Esophagus muscularis mucosa (tissue), 4 donors: ENCODE measurements at regions not wholly inside any gene's neighbourhood (a gene's known extent, or its start where the extent isn't known, plus 50 kb on each side); places are given as distances from the start of the nearest gene placed in this dataset.

Experiments
- DNase-seq: peaks from one replicate; pipeline ENCODE4 v3.0.0-alpha.2; 2017; ENCODE audit errors: extremely low spot score
- H3K27ac ChIP-seq, 4 donors: fragments of 200-600 bp; sonication (generic); replicated peaks in 1 of 4; 1 replicate in 3 of 4; 2 replicates in 1 of 4; pipeline ENCODE4 v1.5.1; 2016 to 2019; ENCODE audit warnings: mild to moderate bottlenecking in 1 of 4
- H3K27me3 ChIP-seq, 4 donors: fragments of 200-600 bp; sonication (generic); one replicate each; pipeline versions ENCODE4 v1.5.1 to v1.6.0; 2016 to 2019
- H3K36me3 ChIP-seq, 4 donors: fragments of 200-600 bp; sonication (generic); one replicate each; pipeline ENCODE4 v1.5.1; 2016 to 2019
- H3K4me1 ChIP-seq, 4 donors: fragments of 200-600 bp; sonication (generic); one replicate each; pipeline ENCODE4 v1.5.1; 2016 to 2019
- H3K4me3 ChIP-seq, 4 donors: fragments of 200-600 bp; sonication (generic); 1 replicate in 2 of 4; 2 replicates in 2 of 4; pipeline ENCODE4 v1.5.1; 2016 to 2019; ENCODE audit warnings: mild to moderate bottlenecking in 4 of 4, moderate library complexity in 1 of 4
- H3K9me3 ChIP-seq, 4 donors: fragments of 200-600 bp; sonication (generic); 1 replicate in 3 of 4; 2 replicates in 1 of 4; pipeline ENCODE4 v1.5.1; 2016 to 2019
- EP300 ChIP-seq: sonication (generic); formaldehyde crosslinking; IDR thresholded peaks from one replicate; pipeline ENCODE4 v1.6.1; 2017; ENCODE audit warnings: antibody characterized with exemption
- POLR2A ChIP-seq: fragments of 450-650 bp; IDR thresholded peaks from one replicate; pipeline ENCODE4 v1.6.1; 2017; ENCODE audit warnings: antibody characterized with exemption, moderate library complexity, mild to moderate bottlenecking, low read depth
- POLR2AphosphoS5 ChIP-seq, 2 donors: sonication (generic); formaldehyde crosslinking; IDR thresholded peaks; one replicate each; pipeline ENCODE4 v1.6.1; 2017; ENCODE audit warnings: antibody characterized with exemption in 2 of 2
- WGBS: methylation state at CpG from one replicate; pipeline ENCODE4 v1.1.5; 2018; 5-methylcytosine and 5-hydroxymethylcytosine counted together
- intact Hi-C: fragments of 100-400 bp; cut with DNase I; formaldehyde crosslinking; loops from one replicate; pipeline ENCODE4 v1.15.1; 2023
- TF ChIP-seq, protein P1 (sequence below), 3 experiments: fragments of 200-600 bp in 2 of 3; fragments of 450-650 bp in 1 of 3; sonication (generic) in 2 of 3; IDR thresholded peaks; one replicate each; pipeline ENCODE4 v1.5.1; 2017 to 2019; ENCODE audit warnings: antibody characterized with exemption in 3 of 3, mild to moderate bottlenecking in 2 of 3, moderate library complexity in 1 of 3

DNA sequence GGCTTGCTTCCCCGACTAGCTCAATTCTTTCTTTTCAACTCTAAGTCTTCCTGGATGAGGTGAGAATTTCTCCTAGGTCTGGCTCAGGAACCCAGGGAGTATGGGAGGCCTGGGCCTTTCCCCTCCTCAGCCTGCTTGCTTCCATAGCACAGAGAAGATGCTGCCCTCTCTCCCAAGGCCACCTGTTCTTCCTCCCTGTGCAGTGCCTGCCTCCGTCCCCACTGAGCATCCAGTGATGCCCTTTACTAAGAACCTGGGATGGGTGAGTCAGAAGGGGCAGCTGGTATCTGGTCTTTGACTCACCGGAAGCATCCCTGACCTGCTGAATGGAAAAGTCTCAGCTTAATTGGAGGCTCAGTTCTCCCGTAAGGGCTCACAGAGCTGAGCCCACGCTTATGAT is 607.9 kb downstream of the BUD13 start:
- intact Hi-C loops, result no loop called here
- TF ChIP-seq EP300 (no peak), POLR2AphosphoS5 (IDR thresholded peaks at IDR 0.05) (no peak), POLR2A (no peak)
- TF ChIP-seq, protein P1, sequence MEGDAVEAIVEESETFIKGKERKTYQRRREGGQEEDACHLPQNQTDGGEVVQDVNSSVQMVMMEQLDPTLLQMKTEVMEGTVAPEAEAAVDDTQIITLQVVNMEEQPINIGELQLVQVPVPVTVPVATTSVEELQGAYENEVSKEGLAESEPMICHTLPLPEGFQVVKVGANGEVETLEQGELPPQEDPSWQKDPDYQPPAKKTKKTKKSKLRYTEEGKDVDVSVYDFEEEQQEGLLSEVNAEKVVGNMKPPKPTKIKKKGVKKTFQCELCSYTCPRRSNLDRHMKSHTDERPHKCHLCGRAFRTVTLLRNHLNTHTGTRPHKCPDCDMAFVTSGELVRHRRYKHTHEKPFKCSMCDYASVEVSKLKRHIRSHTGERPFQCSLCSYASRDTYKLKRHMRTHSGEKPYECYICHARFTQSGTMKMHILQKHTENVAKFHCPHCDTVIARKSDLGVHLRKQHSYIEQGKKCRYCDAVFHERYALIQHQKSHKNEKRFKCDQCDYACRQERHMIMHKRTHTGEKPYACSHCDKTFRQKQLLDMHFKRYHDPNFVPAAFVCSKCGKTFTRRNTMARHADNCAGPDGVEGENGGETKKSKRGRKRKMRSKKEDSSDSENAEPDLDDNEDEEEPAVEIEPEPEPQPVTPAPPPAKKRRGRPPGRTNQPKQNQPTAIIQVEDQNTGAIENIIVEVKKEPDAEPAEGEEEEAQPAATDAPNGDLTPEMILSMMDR (IDR thresholded peaks at IDR 0.05), result no peak
- Histone ChIP-seq H3K4me3 (no peak overlapping the region), H3K36me3 (no peaks in the 10 kb centered on the region), H3K4me1 (no peaks in the 10 kb centered on the region), H3K9me3 (no peaks in the 10 kb centered on the region), H3K27ac (no peak overlapping the region), H3K27me3 (peaks cover 0 to 16% (median 0%) of the 10 kb centered on the region in 4 donors)
- 91% methylated on average over 5 of the region's 5 CpGs for WGBS
- DNase-seq, result peak; percentile 87

DNA sequence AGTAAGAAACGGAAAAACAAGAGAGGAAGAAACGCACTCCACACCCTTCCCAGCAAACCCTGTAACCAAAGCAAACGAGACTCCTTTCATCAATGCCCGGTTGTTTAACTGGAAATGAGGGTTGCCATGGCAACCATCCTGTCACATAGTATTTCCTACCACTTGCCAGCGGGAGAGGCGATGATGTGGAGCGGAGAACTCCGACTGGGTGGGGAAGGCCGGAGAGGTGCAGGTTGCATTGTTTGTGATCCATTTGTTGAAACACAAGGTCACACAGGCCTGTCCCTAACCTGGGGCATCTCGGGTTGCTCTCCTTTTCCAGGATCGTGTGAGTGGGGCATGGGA is 609.9 kb downstream of the BUD13 start:
- peaks cover 0 to 16% (median 0%) of the 10 kb centered on the region in 4 donors for H3K27me3 ChIP-seq
- no peak overlapping the region for H3K27ac ChIP-seq
- TF ChIP-seq POLR2AphosphoS5 (IDR thresholded peaks at IDR 0.05) (no peak), EP300 (no peak), POLR2A (no peak)
- TF ChIP-seq, protein P1 (IDR thresholded peaks at IDR 0.05), result no peak
- no peaks in the 10 kb centered on the region for H3K4me1 ChIP-seq
- WGBS, result 46% methylated on average over 11 of the region's 11 CpGs
- intact Hi-C loops, result no loop called here
- no peak overlapping the region for H3K4me3 ChIP-seq
- H3K36me3 ChIP-seq, result no peaks in the 10 kb centered on the region
- no peaks in the 10 kb centered on the region for H3K9me3 ChIP-seq
- DNase-seq, result peak; percentile 89

DNA sequence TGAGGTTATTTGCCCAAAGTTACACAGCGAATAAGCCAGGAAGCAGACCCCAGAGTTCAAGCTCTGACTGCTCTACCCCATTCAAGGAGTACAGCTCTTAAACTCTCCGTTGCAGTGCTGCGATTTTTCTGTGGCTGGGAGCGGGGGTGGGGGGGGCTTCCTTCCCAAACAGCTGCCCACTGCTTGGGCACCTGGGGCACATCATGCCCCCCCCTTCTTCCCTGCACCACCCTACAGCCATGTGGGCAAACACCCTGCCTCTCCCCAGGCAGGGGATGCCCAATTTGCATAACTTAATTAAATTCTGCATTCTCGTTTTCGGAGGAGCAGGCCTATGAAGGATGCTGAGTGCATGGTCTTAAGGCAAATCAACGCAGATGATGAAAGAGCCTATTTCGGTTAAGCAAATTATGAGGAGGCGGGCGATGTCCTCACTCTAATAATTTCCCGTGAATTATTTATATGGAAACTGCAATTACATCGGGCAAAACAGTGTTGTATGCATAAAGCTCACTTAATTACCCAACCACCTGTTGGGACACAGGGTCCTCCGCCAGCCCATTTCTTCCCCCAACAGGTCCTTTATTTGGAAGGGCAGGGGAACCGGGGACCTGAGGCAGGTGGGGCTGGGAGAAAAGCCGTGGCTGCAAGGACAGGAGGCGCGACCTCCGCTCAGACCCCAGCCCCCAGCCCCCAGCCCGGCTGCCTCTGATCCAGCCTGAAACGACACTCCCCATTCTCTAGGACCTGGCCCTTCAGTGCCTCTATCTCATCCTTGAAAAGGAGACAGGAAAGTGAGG is 610.5 kb downstream of the BUD13 start:
- H3K36me3 ChIP-seq, result no peaks in the 10 kb centered on the region
- H3K4me3 ChIP-seq, result no peak overlapping the region
- intact Hi-C loops, result no loop called here
- no peak overlapping the region for H3K27ac ChIP-seq
- WGBS, result 63% methylated on average over 19 of the region's 20 CpGs
- no peak for TF ChIP-seq EP300
- H3K9me3 ChIP-seq, result no peaks in the 10 kb centered on the region
- peak; percentile 24 for DNase-seq
- no peaks in the 10 kb centered on the region for H3K4me1 ChIP-seq
- peaks cover 0 to 16% (median 0%) of the 10 kb centered on the region in 4 donors for H3K27me3 ChIP-seq

DNA sequence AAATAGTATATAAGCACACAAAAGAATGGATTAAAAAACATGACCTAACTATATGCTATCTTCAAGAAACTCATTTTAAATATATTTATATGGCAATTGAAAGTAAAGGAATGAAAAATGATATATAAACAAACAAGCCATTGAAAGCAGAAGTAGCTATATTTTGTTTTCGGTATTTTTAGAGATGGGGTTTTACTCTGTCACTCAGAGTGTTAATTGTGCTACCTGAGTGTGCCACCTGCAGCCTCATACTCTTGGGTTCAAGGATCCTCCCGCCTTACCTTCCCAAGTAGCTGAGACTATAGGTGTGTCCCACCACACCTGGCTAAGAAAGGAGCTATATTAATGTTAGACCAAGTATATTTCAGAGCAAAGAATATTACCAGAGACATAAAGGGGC is 624.1 kb downstream of the BUD13 start:
- Histone ChIP-seq H3K36me3 (no peaks in the 10 kb centered on the region), H3K27me3 (peaks cover 0 to 14% (median 0%) of the 10 kb centered on the region in 4 donors), H3K4me3 (no peak overlapping the region), H3K4me1 (no peaks in the 10 kb centered on the region), H3K27ac (no peak overlapping the region), H3K9me3 (peaks cover 0 to 14% (median 5%) of the 10 kb centered on the region in 4 donors)
- intact Hi-C loops, result no loop called here
- TF ChIP-seq, protein P1 (IDR thresholded peaks at IDR 0.05), result no peak
- no peak for TF ChIP-seq EP300
- TF ChIP-seq POLR2AphosphoS5 (IDR thresholded peaks at IDR 0.05), result no peak
- TF ChIP-seq POLR2A, result no peak
- WGBS, result 87% methylated on average over 2 of the region's 2 CpGs
- DNase-seq, result no peak

DNA sequence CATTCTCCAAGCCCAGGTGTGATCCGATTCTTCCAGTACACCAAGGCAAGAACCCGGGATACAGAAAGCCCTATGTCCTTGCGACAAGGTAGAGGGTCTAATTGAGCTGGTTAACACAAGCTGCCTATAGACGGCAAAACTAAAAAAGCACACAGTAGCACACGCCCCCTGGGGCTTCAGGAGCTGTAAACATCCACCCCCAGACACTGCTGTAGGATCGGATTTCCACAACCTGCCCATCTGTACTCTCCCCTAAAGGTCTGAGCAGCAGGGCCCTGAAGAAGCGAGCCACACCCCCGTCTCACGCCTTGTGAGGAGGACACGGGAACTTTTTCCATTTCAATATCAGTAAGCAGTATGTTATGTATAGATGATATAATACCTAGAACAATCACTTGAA is 624.7 kb downstream of the BUD13 start:
- WGBS, result 66% methylated on average over 10 of the region's 10 CpGs
- Histone ChIP-seq H3K27ac (no peak overlapping the region), H3K27me3 (peaks cover 0 to 14% (median 0%) of the 10 kb centered on the region in 4 donors), H3K36me3 (no peaks in the 10 kb centered on the region), H3K9me3 (peaks cover 0 to 14% (median 5%) of the 10 kb centered on the region in 4 donors), H3K4me1 (no peaks in the 10 kb centered on the region), H3K4me3 (no peak overlapping the region)
- intact Hi-C loops, result no loop called here
- TF ChIP-seq, protein P1 (IDR thresholded peaks at IDR 0.05), result no peak
- TF ChIP-seq EP300 (no peak), POLR2AphosphoS5 (IDR thresholded peaks at IDR 0.05) (no peak), POLR2A (no peak)
- peak; percentile 79 for DNase-seq
